GM18507 (cell line): ENCODE measurements at regions not wholly inside any gene's neighbourhood (a gene's known extent, or its start where the extent isn't known, plus 50 kb on each side); places are given as distances from the start of the nearest gene placed in this dataset.

ENCODE experiments used
- DNase-seq: peaks from one replicate; pipeline ENCODE4 v3.0.0; 2011; ENCODE audit warnings: low read depth; ENCODE audit not compliant: insufficient read length; ENCODE audit errors: extremely low spot score
- FAIRE-seq: peaks from 2 replicates; lab custom pipeline; 2011; peaks lifted over from hg19 to GRCh38; lab: Jason Lieb, UNC

GRCh38 chr4:123559955-123560871, 163.6 kb downstream of the SPRY1 start:
- FAIRE-seq (no peak), DNase-seq (no peak)

DNA sequence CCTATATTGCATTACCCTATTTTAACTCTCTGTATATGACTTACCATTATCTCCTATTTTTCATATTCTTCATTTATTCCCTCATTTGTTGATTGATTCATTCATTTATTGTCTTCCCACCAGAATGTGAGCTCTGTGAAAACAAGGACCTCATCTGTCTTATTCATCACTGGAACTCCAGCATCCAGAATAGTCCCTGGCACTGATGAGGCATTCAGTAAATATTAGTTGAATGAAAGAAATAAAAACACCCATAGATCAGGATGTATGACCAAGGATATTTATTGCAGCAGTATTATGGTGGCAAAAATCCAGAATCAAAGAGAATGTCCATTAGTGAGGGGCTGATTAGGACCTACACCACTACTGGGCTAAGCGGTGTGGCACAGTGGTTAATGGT, 164.9 kb downstream of the SPRY1 start:
- FAIRE-seq = no peak

DNA sequence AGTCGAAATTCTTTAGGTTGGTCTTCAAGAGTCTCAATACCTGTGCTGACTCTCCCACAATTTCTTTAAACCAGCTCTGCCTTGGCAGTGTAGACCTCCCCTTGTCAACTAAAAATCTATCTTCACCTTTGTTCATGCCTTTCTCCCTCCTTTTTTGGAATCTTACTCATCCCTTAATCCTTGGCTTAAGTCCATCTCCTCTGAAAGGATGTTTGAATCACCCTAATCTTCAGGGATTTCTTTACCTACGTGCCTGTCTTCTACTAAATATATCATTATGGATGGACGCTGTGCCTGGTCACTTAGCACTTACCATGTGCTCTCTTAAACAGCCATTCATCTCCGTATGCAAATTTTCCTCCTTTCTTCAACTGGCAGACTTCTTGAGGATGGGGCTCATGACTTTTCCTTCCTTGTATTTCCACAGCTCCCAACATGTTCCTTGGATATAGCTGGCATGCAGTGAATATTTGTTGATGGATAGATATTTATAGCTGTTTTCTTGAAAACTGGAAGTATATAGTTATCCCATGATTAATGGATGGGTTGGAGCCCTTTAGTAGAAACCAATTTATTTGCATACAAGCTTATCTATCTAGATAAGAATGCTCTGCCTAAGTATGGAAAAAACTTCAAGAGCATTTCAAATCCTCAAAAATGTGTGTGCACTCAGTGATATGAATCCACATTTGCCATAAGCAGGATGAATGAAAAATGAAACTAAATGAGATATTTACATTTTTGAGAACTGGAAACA, 166.6 kb downstream of the SPRY1 start:
- DNase-seq = no peak
- FAIRE-seq = no peak

More for the DNA sequence above, 164.9 kb downstream of the SPRY1 start:
- no peak for DNase-seq

- peak; percentile 93 for FAIRE-seq
- DNase-seq = peak; percentile 58
These were observed 168.3 kb downstream of the SPRY1 start for GRCh38 chr4:123564758-123565346.

- no peak for DNase-seq
These were observed 172.3 kb downstream of the SPRY1 start for GRCh38 chr4:123568936-123569335.

GRCh38 chr4:123569541-123569940, 172.9 kb downstream of the SPRY1 start:
- FAIRE-seq (peak; percentile 18), DNase-seq (no peak)

More at GRCh38 chr4:123568936-123569335, 172.3 kb downstream of the SPRY1 start:
- no peak for FAIRE-seq

DNA sequence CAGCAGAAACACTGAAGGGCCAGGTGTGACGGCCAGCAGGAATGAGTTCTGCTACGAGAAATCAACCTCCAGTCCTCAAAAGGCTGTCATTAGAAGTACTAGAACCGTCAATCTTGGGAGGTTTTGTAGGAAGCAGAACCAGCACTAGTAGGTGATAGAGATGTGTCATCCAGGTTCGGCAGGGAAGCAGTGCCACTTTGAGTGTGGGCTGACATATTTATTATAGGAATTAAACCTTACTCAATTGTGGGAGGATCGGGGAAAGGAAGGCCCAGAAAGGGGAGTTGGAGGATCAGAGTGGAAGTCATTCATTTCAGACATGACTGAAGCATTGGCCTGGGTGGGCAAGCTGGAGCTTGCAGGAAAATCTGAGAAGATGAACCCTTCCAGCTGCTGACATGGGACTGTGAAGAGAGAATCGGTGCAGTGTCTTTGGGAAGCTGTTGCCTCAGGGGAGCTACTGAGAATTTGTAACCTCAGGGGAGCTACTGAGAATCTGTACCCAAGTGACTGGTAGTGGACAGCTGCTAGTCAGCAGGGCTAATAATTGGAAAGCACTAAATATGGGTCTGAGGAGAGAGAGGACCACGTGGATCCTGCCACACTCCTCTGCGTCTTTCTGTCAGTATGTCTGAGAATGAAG, 177.4 kb downstream of the SPRY1 start:
- no peak for FAIRE-seq
- DNase-seq = no peak

GRCh38 chr4:123575291-123575690, 178.7 kb downstream of the SPRY1 start:
- no peak for FAIRE-seq
- no peak for DNase-seq

DNA sequence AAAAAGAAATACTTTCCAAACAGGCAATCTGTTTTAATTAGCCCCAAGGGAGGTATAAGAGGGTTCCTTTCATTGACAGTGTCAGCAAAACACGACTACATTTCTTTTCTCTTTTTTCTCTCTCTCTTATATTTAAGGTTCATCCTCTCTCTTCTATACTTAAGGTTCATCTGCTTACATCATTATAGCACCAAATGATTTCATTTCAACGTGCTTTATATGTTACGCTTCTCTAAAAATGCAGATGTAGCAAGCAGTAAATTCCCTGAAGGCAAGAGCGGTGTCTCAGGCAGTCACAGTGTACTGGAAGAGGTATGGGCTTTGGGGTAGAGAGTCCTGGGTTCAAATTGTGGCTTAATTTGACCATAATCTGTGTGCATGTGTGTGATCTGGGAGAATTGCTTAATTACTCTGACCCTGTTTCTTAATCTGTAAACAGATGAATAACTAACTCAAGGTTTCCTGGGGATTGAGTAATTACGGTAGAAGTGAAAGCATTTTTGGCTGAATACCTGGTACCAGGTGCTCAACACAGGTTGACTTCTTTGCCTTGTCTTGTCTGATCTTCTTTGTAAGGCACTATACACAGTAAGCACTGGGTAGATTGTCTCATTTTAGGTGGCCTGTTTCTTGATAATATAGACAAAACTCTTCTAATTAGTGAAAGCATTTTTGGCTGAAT, 180.8 kb downstream of the SPRY1 start:
- FAIRE-seq = no peak

DNA sequence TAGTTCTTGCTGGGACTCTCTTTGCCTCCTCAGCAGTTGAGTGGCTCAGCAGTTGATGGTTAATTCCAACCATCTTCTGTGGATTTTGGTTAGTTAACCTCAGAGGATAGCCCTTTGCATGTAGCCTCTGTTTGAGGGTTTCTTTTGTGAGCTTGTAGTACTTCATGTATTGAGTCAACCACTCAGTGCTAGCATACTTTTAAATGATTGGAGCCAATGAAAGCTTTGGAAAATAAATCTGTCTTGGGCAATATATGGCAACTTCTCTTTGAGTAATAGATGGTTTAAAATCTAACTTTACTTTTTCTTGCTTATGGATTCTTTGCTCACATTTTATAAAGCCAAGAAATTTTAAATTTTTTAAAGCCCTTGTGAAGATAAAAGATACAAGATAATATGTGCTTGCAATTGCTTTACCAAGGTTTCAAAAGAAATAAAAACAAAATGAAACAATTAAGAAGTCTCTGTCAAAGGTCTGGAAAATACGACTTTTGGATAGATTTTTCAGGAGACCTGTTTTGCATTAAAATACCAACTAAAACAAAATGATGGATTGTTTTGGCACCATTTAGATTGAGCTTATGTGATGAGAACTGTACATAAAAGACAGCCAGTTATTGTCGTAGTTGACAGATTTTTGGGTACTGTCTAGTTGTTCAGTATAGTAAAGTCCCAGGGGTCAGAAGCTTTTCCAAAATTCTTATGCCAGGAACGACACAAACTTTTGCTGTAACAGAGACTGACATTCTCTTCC, 181.9 kb downstream of the SPRY1 start:
- FAIRE-seq (no peak), DNase-seq (no peak)

More for the DNA sequence above, 180.8 kb downstream of the SPRY1 start:
- DNase-seq = no peak

GRCh38 chr4:123579961-123580360, 183.4 kb downstream of the SPRY1 start:
- no peak for FAIRE-seq

DNA sequence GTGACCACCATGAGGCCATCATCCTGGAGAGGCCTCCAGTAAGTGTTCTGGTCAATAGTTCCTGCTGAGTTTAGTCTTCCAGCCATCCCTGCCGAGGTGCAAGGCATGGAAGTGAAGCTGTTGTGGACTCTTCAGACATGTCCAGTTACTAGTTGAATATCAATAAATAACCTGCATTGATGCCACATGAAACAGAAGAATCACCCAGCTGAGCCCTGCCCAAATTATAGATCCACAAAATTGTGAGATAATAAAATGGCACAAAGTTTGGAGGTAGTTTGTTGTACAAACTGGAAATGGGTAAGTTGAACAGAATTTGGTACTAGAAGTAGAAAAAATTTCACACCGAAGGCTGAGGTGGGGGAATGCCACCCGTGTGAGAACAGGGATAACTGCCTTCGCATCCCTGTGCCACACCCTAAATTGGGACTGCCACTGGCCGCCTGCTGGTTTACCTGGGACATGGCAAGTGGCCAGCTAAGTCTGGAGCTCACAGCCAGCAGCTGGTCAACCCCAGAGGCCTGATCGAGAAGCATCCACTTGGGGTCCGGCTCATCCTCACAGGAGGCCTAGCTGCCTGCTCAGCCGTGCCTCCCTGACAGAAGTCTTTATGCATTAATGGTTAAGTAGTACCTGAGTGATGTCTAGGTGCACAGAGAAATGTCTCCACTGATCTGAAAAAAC, 184.5 kb downstream of the SPRY1 start:
- DNase-seq = no peak

More at GRCh38 chr4:123579961-123580360, 183.4 kb downstream of the SPRY1 start:
- DNase-seq = no peak

GRCh38 chr4:123581802-123582201, 185.2 kb downstream of the SPRY1 start:
- DNase-seq (no peak), FAIRE-seq (no peak)

More for the DNA sequence above, 184.5 kb downstream of the SPRY1 start:
- no peak for FAIRE-seq

DNA sequence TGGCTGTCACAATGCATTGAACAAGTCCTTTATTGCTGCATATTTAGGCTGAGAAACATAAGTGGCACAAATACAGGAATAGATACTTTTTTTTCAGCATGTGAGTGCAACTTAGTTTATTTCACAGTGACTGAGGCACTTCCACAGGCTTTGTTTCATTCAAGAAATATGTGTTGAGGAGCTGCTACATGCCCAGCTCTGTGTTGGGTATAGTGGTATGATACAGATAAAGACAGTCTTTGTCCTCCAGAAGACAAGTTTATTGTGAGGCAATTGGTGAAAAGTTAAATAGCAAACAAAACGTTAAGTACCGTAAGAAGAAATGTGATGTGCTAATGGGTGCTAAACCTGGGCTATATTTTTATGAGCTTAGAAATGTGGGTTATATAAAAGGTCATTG, 186.4 kb downstream of the SPRY1 start:
- DNase-seq (no peak), FAIRE-seq (no peak)

DNA sequence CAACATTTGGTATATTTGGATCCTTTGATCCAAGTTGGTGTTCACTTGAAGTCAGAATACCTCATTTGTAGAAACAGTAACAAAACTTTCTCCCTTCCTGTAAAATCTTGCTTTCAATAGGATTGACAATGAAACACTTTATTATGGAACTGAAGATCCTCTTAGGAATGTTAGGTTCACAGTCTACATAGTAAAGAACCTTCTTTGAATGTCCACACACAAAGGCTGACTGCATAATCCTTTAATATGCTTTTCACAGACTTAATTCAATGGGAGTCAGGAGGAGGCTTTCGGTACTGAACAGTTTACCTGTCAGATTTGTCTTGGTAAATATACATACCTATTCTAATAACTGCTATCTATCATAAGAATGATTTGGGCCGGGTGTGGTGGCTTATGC, 188.5 kb downstream of the SPRY1 start:
- no peak for FAIRE-seq
- DNase-seq = no peak

DNA sequence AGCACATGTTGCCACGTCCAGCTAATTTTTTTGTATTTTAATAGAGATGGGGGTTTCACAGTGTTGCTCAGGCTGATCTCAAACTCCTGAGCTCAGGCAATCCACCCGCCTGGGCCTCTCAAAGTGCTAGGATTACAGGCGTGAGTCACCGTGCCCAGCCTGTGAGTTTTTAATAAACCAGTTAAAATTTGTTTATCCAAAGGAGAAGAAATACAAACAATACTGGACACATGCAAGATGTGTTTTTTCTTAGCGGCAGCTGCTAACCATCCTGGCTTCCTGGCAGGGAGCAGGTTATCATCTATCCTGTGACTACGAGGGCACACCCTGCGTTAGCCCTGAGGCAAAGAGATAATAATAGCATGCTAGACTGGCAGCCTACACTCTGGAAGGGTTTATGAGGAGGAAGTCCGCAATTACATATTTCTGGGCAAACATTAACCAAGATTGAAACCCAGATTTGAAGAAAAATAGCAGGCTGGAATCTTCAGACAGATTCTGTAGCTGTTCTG, 191.4 kb downstream of the SPRY1 start:
- DNase-seq = no peak
- FAIRE-seq = no peak

- FAIRE-seq (peak; percentile 85), DNase-seq (no peak)
These were observed 192.1 kb downstream of the SPRY1 start for GRCh38 chr4:123588631-123589241.
